Retinal pigment epithelial cell (primary cell): ENCODE measurements at regions not wholly inside any gene's neighbourhood (a gene's known extent, or its start where the extent isn't known, plus 50 kb on each side); places are given as distances from the start of the nearest gene placed in this dataset.

ENCODE experiments used
- DNase-seq: peaks from one replicate; pipeline ENCODE4 v3.0.0-alpha.2; 2010; ENCODE audit warnings: low read depth
- H3K4me3 ChIP-seq: 2 replicates; pipeline ENCODE4 v1.5.1; 2011; ENCODE audit warnings: mild to moderate bottlenecking, low read length, control low read depth, moderate library complexity
- TF ChIP-seq, protein P1 (sequence below): conservative IDR thresholded peaks from 2 replicates; pipeline ENCODE4 v1.5.1; 2011; ENCODE audit warnings: low read depth, low read length, control low read depth, inconsistent platforms

GRCh38 chr4:4664234-4664633 lies 122.4 kb upstream of the STX18 start:
- no peak overlapping the region for H3K4me3 ChIP-seq
- TF ChIP-seq, protein P1, sequence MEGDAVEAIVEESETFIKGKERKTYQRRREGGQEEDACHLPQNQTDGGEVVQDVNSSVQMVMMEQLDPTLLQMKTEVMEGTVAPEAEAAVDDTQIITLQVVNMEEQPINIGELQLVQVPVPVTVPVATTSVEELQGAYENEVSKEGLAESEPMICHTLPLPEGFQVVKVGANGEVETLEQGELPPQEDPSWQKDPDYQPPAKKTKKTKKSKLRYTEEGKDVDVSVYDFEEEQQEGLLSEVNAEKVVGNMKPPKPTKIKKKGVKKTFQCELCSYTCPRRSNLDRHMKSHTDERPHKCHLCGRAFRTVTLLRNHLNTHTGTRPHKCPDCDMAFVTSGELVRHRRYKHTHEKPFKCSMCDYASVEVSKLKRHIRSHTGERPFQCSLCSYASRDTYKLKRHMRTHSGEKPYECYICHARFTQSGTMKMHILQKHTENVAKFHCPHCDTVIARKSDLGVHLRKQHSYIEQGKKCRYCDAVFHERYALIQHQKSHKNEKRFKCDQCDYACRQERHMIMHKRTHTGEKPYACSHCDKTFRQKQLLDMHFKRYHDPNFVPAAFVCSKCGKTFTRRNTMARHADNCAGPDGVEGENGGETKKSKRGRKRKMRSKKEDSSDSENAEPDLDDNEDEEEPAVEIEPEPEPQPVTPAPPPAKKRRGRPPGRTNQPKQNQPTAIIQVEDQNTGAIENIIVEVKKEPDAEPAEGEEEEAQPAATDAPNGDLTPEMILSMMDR: no peak
- no peak for DNase-seq

- TF ChIP-seq, protein P1: no peak
- no peak for DNase-seq
- no peak overlapping the region for H3K4me3 ChIP-seq
Observed at GRCh38 chr4:4663028-4663427, 121.2 kb upstream of the STX18 start.

DNA sequence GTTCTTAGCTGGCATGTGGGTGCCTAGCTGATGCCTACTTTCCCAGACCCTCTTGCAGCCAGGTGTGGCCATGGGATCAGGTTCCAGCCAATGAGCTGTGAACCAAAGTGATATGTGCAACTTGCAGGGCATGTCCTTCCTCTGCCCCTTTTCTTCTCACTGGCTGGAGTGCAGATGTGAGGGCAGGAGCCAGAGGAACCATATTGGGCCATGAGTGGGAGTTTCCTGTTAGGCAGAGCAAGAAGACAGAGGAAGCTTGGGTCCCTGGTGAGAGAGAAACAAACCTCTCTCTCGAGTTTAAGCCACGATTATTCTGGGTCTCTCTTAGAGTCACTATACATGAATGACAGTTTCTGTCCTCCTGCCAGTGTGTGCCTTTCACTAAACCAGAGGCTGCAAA lies 120.4 kb upstream of the STX18 start:
- TF ChIP-seq, protein P1: no peak
- no peak for DNase-seq
- H3K4me3 ChIP-seq: no peak overlapping the region

DNA sequence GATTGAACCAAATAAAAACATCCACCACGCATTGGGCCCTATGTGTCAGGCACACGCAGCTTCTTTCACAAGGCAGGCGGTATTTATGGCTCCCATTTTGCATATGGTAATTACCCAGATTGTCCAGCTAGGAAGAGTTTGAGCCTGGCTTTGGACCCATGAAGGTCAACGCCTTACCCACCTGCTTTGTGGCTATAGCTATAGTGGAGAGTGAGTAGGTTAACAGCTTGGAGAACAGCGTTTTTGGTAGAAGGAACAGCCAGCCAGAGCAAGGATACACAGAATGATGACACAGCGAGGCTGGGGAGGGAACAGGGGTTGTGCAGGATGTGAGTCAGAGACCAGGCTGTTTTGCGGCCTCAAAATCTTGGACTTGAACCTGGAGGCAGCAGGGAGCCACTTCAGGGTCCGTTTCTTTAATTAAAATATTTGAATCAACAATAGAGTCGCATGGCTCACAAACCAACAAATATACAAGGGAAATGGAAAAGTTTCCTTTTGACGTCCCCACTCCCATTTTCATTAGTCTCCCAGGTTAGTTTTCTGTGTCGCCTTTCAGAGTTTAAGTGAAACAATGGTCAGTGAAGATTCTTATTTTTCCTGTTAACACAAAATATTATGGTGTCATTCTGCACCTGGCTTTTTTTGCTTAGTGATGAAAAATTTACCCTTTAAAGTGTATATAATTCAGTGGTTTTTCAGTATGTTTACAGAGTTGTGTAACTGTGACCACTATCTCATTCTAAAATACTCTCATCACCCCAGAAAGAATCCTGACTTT lies 118.2 kb upstream of the STX18 start:
- TF ChIP-seq, protein P1: no peak
- no peak for DNase-seq
- H3K4me3 ChIP-seq: no peak overlapping the region

DNA sequence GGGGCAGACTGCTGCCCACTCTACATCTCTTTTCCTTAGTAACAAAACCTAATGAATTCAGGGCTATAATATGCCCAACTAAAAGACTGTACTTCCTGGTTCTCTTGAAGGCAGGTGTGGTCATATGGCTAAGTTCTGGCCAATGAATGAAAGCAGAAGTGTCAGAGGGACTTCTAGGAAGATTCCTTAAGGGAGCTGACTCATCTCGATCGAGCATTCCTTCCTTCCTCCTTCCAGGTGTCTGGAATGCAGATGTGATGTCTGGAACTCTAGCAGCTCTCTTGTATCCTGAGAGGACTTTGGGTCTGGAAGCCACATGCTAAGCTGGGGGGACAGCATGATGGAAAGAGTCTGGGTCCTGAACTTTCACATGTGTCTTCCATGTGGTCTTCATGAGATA lies 116.2 kb upstream of the STX18 start:
- TF ChIP-seq, protein P1: no peak
- no peak for DNase-seq
- H3K4me3 ChIP-seq: no peak overlapping the region

DNA sequence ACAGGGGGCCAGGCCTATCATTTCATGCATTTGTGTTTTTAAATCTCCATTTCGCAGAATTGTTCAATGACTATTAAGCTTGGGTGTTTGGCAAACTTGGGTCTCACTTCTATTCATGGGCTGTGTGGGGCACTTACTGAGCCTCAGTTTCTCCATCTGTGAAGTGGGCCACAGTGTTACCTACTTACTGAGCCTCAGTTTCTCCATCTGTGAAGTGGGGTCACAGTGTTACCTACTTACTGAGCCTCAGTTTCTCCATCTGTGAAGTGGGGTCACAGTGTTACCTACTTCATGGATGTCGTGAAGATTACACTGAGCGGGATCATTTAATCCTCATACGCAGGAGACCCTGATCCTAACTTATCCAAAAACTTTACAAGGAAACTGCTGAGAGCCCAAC lies 115.1 kb upstream of the STX18 start:
- no peak overlapping the region for H3K4me3 ChIP-seq
- TF ChIP-seq, protein P1: no peak
- DNase-seq: no peak

DNA sequence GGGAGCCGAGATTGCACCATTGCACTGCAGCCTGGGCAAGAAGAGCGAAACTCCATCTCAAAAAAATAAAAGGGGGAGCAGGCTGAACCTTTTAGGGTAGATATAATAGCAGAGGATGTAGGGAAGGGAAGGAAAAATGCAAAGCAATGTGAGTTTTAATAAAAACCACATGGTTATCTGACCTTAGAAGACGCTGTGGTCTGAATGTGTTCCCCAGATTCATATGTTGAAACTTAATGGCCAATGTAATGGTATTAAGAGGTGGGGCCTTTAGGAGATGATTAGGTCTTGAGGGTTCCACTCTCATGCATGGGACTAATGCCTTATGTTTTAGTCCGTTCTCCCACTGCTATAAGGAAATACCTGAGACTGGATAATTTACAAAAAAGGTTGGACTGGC lies 114.1 kb upstream of the STX18 start:
- TF ChIP-seq, protein P1: no peak
- DNase-seq: no peak
- H3K4me3 ChIP-seq: no peak overlapping the region
